Sigmoid colon (tissue), 4 donors: ENCODE measurements at regions not wholly inside any gene's neighbourhood (a gene's known extent, or its start where the extent isn't known, plus 50 kb on each side); places are given as distances from the start of the nearest gene placed in this dataset.

Experiments used
- POLR2A ChIP-seq, 2 donors: fragments of 450-650 bp; IDR thresholded peaks; one replicate each; pipeline ENCODE4 v1.6.1; 2016; ENCODE audit warnings: antibody characterized with exemption in 2 of 2, mild to moderate bottlenecking in 2 of 2, moderate library complexity in 2 of 2
- POLR2AphosphoS5 ChIP-seq, 4 donors: sonication (generic); formaldehyde crosslinking; IDR thresholded peaks; one replicate each; pipeline ENCODE4 v1.6.1; 2017; ENCODE audit warnings: antibody characterized with exemption in 4 of 4
- TF ChIP-seq, protein P1 (sequence below), 4 experiments: fragments of 450-650 bp in 3 of 4; fragments of 200-600 bp in 1 of 4; IDR thresholded peaks; one replicate each; pipeline ENCODE4 v1.5.1; 2016 to 2019; ENCODE audit warnings: antibody characterized with exemption in 4 of 4, mild to moderate bottlenecking in 3 of 4, moderate library complexity in 2 of 4

DNA sequence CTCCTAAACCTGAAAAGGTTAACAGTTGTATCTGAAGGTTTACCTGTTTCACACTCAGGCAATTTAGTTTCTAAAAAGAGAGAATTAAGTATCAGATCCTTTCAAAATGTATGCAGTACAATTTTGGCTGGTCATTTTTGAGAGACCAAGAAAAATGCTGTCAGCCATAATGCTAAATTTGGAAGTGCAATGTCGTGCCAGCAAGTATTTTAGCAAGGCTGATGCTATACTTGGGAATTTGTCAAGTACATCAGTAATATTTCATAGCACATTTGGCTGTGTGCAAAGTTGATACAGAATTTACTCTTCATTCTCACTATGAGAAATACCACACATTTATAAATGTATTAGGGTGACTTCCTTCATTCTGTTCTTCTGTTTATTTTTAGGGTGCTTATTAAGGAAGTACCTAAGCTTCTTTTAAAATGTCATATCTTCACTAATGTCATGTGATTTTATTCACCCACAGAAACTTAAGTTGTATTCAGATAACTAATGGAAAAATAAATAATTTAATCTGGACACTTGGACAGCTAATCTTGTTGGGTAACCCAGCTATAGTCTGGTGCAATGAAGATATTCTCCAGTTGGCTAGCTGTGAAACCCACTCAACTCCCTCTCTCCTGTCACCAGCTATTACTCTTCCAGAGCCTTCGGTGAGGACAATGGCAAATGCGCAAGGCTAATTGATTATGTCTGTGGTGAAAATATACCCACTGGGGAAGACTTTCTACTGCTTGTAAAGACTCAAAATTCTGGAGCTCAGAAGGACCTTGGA, 84.2 kb upstream of the TLL1 start:
- TF ChIP-seq, protein P1, sequence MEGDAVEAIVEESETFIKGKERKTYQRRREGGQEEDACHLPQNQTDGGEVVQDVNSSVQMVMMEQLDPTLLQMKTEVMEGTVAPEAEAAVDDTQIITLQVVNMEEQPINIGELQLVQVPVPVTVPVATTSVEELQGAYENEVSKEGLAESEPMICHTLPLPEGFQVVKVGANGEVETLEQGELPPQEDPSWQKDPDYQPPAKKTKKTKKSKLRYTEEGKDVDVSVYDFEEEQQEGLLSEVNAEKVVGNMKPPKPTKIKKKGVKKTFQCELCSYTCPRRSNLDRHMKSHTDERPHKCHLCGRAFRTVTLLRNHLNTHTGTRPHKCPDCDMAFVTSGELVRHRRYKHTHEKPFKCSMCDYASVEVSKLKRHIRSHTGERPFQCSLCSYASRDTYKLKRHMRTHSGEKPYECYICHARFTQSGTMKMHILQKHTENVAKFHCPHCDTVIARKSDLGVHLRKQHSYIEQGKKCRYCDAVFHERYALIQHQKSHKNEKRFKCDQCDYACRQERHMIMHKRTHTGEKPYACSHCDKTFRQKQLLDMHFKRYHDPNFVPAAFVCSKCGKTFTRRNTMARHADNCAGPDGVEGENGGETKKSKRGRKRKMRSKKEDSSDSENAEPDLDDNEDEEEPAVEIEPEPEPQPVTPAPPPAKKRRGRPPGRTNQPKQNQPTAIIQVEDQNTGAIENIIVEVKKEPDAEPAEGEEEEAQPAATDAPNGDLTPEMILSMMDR (IDR thresholded peaks at IDR 0.05) = no peak
- no peak for TF ChIP-seq POLR2AphosphoS5 (IDR thresholded peaks at IDR 0.05)
- no peak for TF ChIP-seq POLR2A (IDR thresholded peaks at IDR 0.05)
